Urinary bladder (tissue), 3 donors: ENCODE measurements at regions not wholly inside any gene's neighbourhood (a gene's known extent, or its start where the extent isn't known, plus 50 kb on each side); places are given as distances from the start of the nearest gene placed in this dataset.

Source experiments
- DNase-seq: peaks from one replicate; pipeline ENCODE4 v3.0.0-alpha.2; 2015; ENCODE audit errors: extremely low spot score
- H3K27ac ChIP-seq: one replicate; pipeline ENCODE4 v1.5.1; 2013; ENCODE audit warnings: low read depth, mild to moderate bottlenecking, moderate library complexity
- H3K36me3 ChIP-seq: one replicate; pipeline ENCODE4 v1.6.1; 2013; ENCODE audit warnings: mild to moderate bottlenecking, moderate library complexity; ENCODE audit not compliant: insufficient read depth
- H3K4me1 ChIP-seq: one replicate; pipeline ENCODE4 v1.6.1; 2013; ENCODE audit warnings: mild to moderate bottlenecking, moderate library complexity; ENCODE audit not compliant: insufficient read depth
- H3K4me3 ChIP-seq: one replicate; pipeline ENCODE4 v1.5.1; 2013; ENCODE audit warnings: low read depth, low read length
- WGBS: extraction: QIAGEN DNeasy Blood & Tissue Kit; methylation state at CpG from one replicate; pipeline ENCODE4 v1.1.7; 2013; 5-methylcytosine and 5-hydroxymethylcytosine counted together
- donor health status: healthy with polysubstance abuse.
- donor health status: healthy.

GRCh38 chr2:9762164-9762563 lies 81.1 kb upstream of the TAF1B start:
- H3K4me3 ChIP-seq: no peak overlapping the region
- no peaks in the 10 kb centered on the region for H3K36me3 ChIP-seq
- DNase-seq: no peak
- no peak overlapping the region for H3K27ac ChIP-seq
- WGBS: 77% methylated on average over 5 of the region's 5 CpGs
- no peaks in the 10 kb centered on the region for H3K4me1 ChIP-seq

GRCh38 chr2:9762941-9763340 lies 80.3 kb upstream of the TAF1B start:
- Histone ChIP-seq H3K4me3 (no peak overlapping the region), H3K4me1 (no peaks in the 10 kb centered on the region), H3K36me3 (no peaks in the 10 kb centered on the region), H3K27ac (no peak overlapping the region)
- DNase-seq: no peak
- 95% methylated on average over 9 of the region's 9 CpGs for WGBS

- no peak for DNase-seq
- WGBS: 92% methylated on average over 7 of the region's 7 CpGs
- Histone ChIP-seq H3K4me1 (no peaks in the 10 kb centered on the region), H3K27ac (no peak overlapping the region), H3K4me3 (no peak overlapping the region), H3K36me3 (no peaks in the 10 kb centered on the region)
Observed at GRCh38 chr2:9763356-9764152, 79.7 kb upstream of the TAF1B start.

GRCh38 chr2:9764153-9764778 lies 79.0 kb upstream of the TAF1B start:
- H3K27ac ChIP-seq: no peak overlapping the region
- no peak for DNase-seq
- 85% methylated on average over 7 of the region's 7 CpGs for WGBS

GRCh38 chr2:9765611-9766531 lies 77.4 kb upstream of the TAF1B start:
- WGBS: 80% methylated on average over 18 of the region's 18 CpGs
- H3K36me3 ChIP-seq: no peaks in the 10 kb centered on the region
- no peak overlapping the region for H3K27ac ChIP-seq
- H3K4me1 ChIP-seq: no peaks in the 10 kb centered on the region
- no peak for DNase-seq
- H3K4me3 ChIP-seq: no peak overlapping the region

More at GRCh38 chr2:9764153-9764778, 79.0 kb upstream of the TAF1B start:
- Histone ChIP-seq H3K4me1 (no peaks in the 10 kb centered on the region), H3K36me3 (no peaks in the 10 kb centered on the region), H3K4me3 (no peak overlapping the region)

- 95% methylated on average over 17 of the region's 17 CpGs for WGBS
- H3K36me3 ChIP-seq: no peaks in the 10 kb centered on the region
- no peaks in the 10 kb centered on the region for H3K4me1 ChIP-seq
- no peak overlapping the region for H3K4me3 ChIP-seq
- no peak for DNase-seq
- no peak overlapping the region for H3K27ac ChIP-seq
Observed at GRCh38 chr2:9767656-9768281, 75.5 kb upstream of the TAF1B start.

- H3K4me1 ChIP-seq: no peaks in the 10 kb centered on the region
- 77% methylated on average over 12 of the region's 12 CpGs for WGBS
- H3K27ac ChIP-seq: no peak overlapping the region
- no peak overlapping the region for H3K4me3 ChIP-seq
- no peaks in the 10 kb centered on the region for H3K36me3 ChIP-seq
- no peak for DNase-seq
Observed at GRCh38 chr2:9768388-9768787, 74.9 kb upstream of the TAF1B start.

- Histone ChIP-seq H3K4me1 (no peaks in the 10 kb centered on the region), H3K27ac (no peak overlapping the region), H3K36me3 (no peaks in the 10 kb centered on the region), H3K4me3 (no peak overlapping the region)
- no peak for DNase-seq
- 77% methylated on average over 19 of the region's 19 CpGs for WGBS
Observed at GRCh38 chr2:9769171-9770005, 73.9 kb upstream of the TAF1B start.

GRCh38 chr2:9770006-9770307 lies 73.3 kb upstream of the TAF1B start:
- H3K4me1 ChIP-seq: no peaks in the 10 kb centered on the region
- H3K4me3 ChIP-seq: no peak overlapping the region
- H3K36me3 ChIP-seq: no peaks in the 10 kb centered on the region
- H3K27ac ChIP-seq: no peak overlapping the region
- no peak for DNase-seq
- WGBS: 51% methylated on average over 6 of the region's 6 CpGs

- no peaks in the 10 kb centered on the region for H3K36me3 ChIP-seq
- no peak overlapping the region for H3K27ac ChIP-seq
- H3K4me1 ChIP-seq: no peaks in the 10 kb centered on the region
- 57% methylated on average over 27 of the region's 27 CpGs for WGBS
- H3K4me3 ChIP-seq: no peak overlapping the region
- DNase-seq: no peak
Observed at GRCh38 chr2:9770308-9771100, 72.8 kb upstream of the TAF1B start.

- no peak for DNase-seq
- H3K4me3 ChIP-seq: no peak overlapping the region
- H3K4me1 ChIP-seq: no peaks in the 10 kb centered on the region
- H3K36me3 ChIP-seq: no peaks in the 10 kb centered on the region
- no peak overlapping the region for H3K27ac ChIP-seq
- WGBS: 81% methylated on average over 5 of the region's 5 CpGs
Observed at GRCh38 chr2:9771101-9771449, 72.2 kb upstream of the TAF1B start.

GRCh38 chr2:9771481-9772017 lies 71.7 kb upstream of the TAF1B start:
- no peak for DNase-seq
- H3K4me1 ChIP-seq: no peaks in the 10 kb centered on the region
- no peak overlapping the region for H3K4me3 ChIP-seq
- H3K27ac ChIP-seq: no peak overlapping the region
- no peaks in the 10 kb centered on the region for H3K36me3 ChIP-seq
- 62% methylated on average over 8 of the region's 8 CpGs for WGBS
